ENCODE measurements at regions not wholly inside any gene's neighbourhood (a gene's known extent, or its start where the extent isn't known, plus 50 kb on each side); places are given as distances from the start of the nearest gene placed in this dataset.

- no peak overlapping the region for H3K4me3 ChIP-seq
- H3K9me3 ChIP-seq, result no peaks in the 10 kb centered on the region
- H3K36me3 ChIP-seq, result no peaks in the 10 kb centered on the region
- ATAC-seq, result no peak
- no peak for TF ChIP-seq POLR2A (IDR thresholded peaks at IDR 0.05)
- TF ChIP-seq, protein P1, sequence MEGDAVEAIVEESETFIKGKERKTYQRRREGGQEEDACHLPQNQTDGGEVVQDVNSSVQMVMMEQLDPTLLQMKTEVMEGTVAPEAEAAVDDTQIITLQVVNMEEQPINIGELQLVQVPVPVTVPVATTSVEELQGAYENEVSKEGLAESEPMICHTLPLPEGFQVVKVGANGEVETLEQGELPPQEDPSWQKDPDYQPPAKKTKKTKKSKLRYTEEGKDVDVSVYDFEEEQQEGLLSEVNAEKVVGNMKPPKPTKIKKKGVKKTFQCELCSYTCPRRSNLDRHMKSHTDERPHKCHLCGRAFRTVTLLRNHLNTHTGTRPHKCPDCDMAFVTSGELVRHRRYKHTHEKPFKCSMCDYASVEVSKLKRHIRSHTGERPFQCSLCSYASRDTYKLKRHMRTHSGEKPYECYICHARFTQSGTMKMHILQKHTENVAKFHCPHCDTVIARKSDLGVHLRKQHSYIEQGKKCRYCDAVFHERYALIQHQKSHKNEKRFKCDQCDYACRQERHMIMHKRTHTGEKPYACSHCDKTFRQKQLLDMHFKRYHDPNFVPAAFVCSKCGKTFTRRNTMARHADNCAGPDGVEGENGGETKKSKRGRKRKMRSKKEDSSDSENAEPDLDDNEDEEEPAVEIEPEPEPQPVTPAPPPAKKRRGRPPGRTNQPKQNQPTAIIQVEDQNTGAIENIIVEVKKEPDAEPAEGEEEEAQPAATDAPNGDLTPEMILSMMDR (IDR thresholded peaks at IDR 0.05), result no peak
- H3K27me3 ChIP-seq, result no peaks in the 10 kb centered on the region
- intact Hi-C loops (cut with DNase I), result no loop called here
- 68% methylated on average over 4 of the region's 4 CpGs for WGBS (ENCODE audit: insufficient coverage, low coverage, low lambda C conversion rate, missing lambda C conversion rate)
- H3K27ac ChIP-seq, result no peak overlapping the region
- DNase-seq, result no peak
- H3K4me1 ChIP-seq, result peaks cover 0 to 27% (median 0%) of the 10 kb centered on the region in 4 donors
These were observed 218.0 kb downstream of the IRS1 start for GRCh38 chr2:226581661-226582060.

DNA sequence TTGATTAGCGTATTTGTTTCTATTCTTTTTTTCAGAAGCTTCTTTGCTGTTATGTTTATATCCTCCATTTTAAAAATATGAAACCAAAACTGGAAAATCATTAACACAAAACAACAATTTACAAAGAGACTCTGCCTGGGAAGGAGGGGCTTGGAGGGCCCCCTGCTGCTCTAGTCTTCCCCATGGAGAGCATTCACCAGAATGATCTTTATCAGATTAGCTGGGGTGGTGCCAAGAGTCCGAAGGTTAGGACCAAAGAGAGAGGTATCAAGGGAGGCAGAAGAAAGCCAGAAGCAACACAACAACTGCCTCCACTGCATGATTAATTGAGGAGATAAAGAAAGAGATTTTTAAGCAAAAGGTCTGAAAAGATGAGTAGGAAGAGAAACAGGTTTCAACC lies 218.6 kb downstream of the IRS1 start:
- Histone ChIP-seq H3K4me3 (no peak overlapping the region), H3K36me3 (no peaks in the 10 kb centered on the region), H3K27me3 (no peaks in the 10 kb centered on the region), H3K9me3 (no peaks in the 10 kb centered on the region), H3K4me1 (peaks cover 0 to 27% (median 0%) of the 10 kb centered on the region in 4 donors), H3K27ac (no peak overlapping the region)
- intact Hi-C loops (cut with DNase I), result no loop called here
- DNase-seq, result peak in 1 of 3 donors; percentile 52
- TF ChIP-seq, protein P1 (IDR thresholded peaks at IDR 0.05), result no peak
- TF ChIP-seq POLR2A (IDR thresholded peaks at IDR 0.05), result no peak
- 58% methylated on average over 2 of the region's 2 CpGs for WGBS (ENCODE audit: insufficient coverage, low coverage, low lambda C conversion rate, missing lambda C conversion rate)
- peak in 3 of 4 donors; percentile 17 to 53 (median 40) for ATAC-seq

- H3K4me1 ChIP-seq, result peaks cover 0 to 22% (median 0%) of the 10 kb centered on the region in 4 donors
- no peaks in the 10 kb centered on the region for H3K27me3 ChIP-seq
- DNase-seq (no peak), ATAC-seq (no peak)
- WGBS (ENCODE audit: insufficient coverage, low coverage, low lambda C conversion rate, missing lambda C conversion rate), result 50% methylated on average over 1 of the region's 1 CpG
- H3K36me3 ChIP-seq, result no peaks in the 10 kb centered on the region
- H3K4me3 ChIP-seq, result no peak overlapping the region
- H3K27ac ChIP-seq, result no peak overlapping the region
- no peak for TF ChIP-seq POLR2A (IDR thresholded peaks at IDR 0.05)
- TF ChIP-seq, protein P1 (IDR thresholded peaks at IDR 0.05), result no peak
- intact Hi-C loops (cut with DNase I), result no loop called here
- H3K9me3 ChIP-seq, result no peaks in the 10 kb centered on the region
These were observed 219.2 kb downstream of the IRS1 start for GRCh38 chr2:226580403-226580802.

DNA sequence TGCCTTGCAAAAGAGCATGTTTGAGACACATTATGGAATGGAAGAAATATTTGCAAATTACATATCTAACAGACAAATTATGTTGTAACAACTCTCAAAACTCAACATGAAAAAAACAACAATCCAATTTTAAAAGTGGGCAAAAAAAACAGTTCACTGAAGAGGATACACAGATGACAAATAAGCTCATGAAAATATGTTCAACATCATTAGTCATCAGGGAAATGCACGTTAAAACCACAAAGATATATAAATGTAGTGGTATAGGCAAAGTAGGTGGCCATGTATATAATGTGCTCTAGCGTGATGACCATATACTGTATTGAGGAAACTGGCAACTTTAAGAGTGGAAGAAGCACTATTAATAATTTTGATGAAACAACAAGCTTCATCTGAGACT lies 220.1 kb downstream of the IRS1 start:
- DNase-seq, result no peak
- H3K27me3 ChIP-seq, result no peaks in the 10 kb centered on the region
- ATAC-seq, result no peak
- peaks cover 0 to 15% (median 0%) of the 10 kb centered on the region in 4 donors for H3K4me1 ChIP-seq
- 70% methylated on average over 2 of the region's 2 CpGs for WGBS (ENCODE audit: insufficient coverage, low coverage, low lambda C conversion rate, missing lambda C conversion rate)
- no peak overlapping the region for H3K27ac ChIP-seq
- TF ChIP-seq POLR2A (IDR thresholded peaks at IDR 0.05), result no peak
- TF ChIP-seq, protein P1 (IDR thresholded peaks at IDR 0.05), result no peak
- H3K4me3 ChIP-seq, result no peak overlapping the region
- no peaks in the 10 kb centered on the region for H3K9me3 ChIP-seq
- H3K36me3 ChIP-seq, result no peaks in the 10 kb centered on the region
- intact Hi-C loops (cut with DNase I), result no loop called here

GRCh38 chr2:226578879-226579278 lies 220.7 kb downstream of the IRS1 start:
- intact Hi-C loops (cut with DNase I), result no loop called here
- peak; percentile 67 to 91 (median 76) for ATAC-seq
- Histone ChIP-seq H3K4me3 (no peak overlapping the region), H3K36me3 (no peaks in the 10 kb centered on the region), H3K27me3 (no peaks in the 10 kb centered on the region), H3K9me3 (no peaks in the 10 kb centered on the region), H3K27ac (no peak overlapping the region), H3K4me1 (peaks cover 0 to 12% (median 0%) of the 10 kb centered on the region in 4 donors)
- no peak for TF ChIP-seq POLR2A (IDR thresholded peaks at IDR 0.05)
- TF ChIP-seq, protein P1 (IDR thresholded peaks at IDR 0.05), result peak in 1 of 4 donors; percentile 11
- 75% methylated on average over 1 of the region's 1 CpG for WGBS (ENCODE audit: insufficient coverage, low coverage, low lambda C conversion rate, missing lambda C conversion rate)
- no peak for DNase-seq
